H1 (cell line): ENCODE measurements at regions not wholly inside any gene's neighbourhood (a gene's known extent, or its start where the extent isn't known, plus 50 kb on each side); places are given as distances from the start of the nearest gene placed in this dataset.
A peak's percentile ranks its signal among the peaks of the same experiment; 100 is the strongest.

Source experiments
- CTCF ChIA-PET: fragments of 300-600 bp; sonication (Branson Sonifier 250); formaldehyde crosslinking; loops from one replicate; lab custom pipeline; 2021; ENCODE audit not compliant: partially characterized antibody; lab: Charles Lee
- POLR2A ChIA-PET: fragments of 300-600 bp; sonication (Branson Sonifier 250); formaldehyde crosslinking; loops from one replicate; lab custom pipeline; 2021; ENCODE audit warnings: inconsistent platforms; ENCODE audit not compliant: partially characterized antibody; lab: Charles Lee
- DNase-seq, 2 experiments: peaks; one replicate each; pipeline versions ENCODE4 v3.0.0 to v3.0.0-alpha.2; 2010 to 2022; ENCODE audit warnings: low spot score in 2 of 2, low read depth in 1 of 2, mixed read lengths in 1 of 2
- FAIRE-seq: peaks from 2 replicates; lab custom pipeline; 2011; peaks lifted over from hg19 to GRCh38; lab: Jason Lieb, UNC
- H2AFZ ChIP-seq: 2 replicates; pipeline ENCODE4 v1.8.1; 2012; ENCODE audit warnings: low read length, inconsistent platforms
- H2AK5ac ChIP-seq: 2 replicates; pipeline ENCODE4 v1.6.1; 2013; ENCODE audit warnings: low read depth, low read length
- H2BK120ac ChIP-seq: replicated peaks from 2 replicates; pipeline ENCODE3; 2013; ENCODE audit warnings: low read depth, low read length, inconsistent platforms
- H2BK12ac ChIP-seq: 2 replicates; pipeline ENCODE4 v1.6.1; 2013; ENCODE audit warnings: low read depth, low read length
- H2BK15ac ChIP-seq: 2 replicates; pipeline ENCODE4 v1.6.1; 2013; ENCODE audit warnings: low read length
- H2BK20ac ChIP-seq: 2 replicates; pipeline ENCODE4 v1.6.1; 2013; ENCODE audit warnings: low read length
- H2BK5ac ChIP-seq: 2 replicates; pipeline ENCODE4 v1.6.1; 2013; ENCODE audit warnings: low read depth, low read length
- H3K14ac ChIP-seq: 2 replicates; pipeline ENCODE4 v1.6.1; 2013; ENCODE audit warnings: inconsistent platforms; ENCODE audit not compliant: insufficient read length
- H3K18ac ChIP-seq: 2 replicates; pipeline ENCODE4 v1.6.1; 2013; ENCODE audit warnings: low read length; ENCODE audit errors: extremely low read depth
- H3K23ac ChIP-seq: 2 replicates; pipeline ENCODE4 v1.6.1; 2013; ENCODE audit warnings: inconsistent platforms; ENCODE audit not compliant: insufficient read length
- H3K23me2 ChIP-seq: 2 replicates; pipeline ENCODE4 v1.6.1; 2013; ENCODE audit warnings: low read depth, low read length
- H3K27ac ChIP-seq: 2 replicates; pipeline ENCODE4 v1.6.1; 2011; ENCODE audit warnings: low read depth, low read length, inconsistent platforms
- H3K27me3 ChIP-seq, 4 experiments: replicated peaks in 1 of 4; 1 replicate in 1 of 4; 2 replicates in 3 of 4; pipeline versions ENCODE4 v1.6.1 to v1.8.1; 2011 to 2013; ENCODE audit warnings: low read length in 3 of 4, mild to moderate bottlenecking in 3 of 4, inconsistent platforms in 2 of 4, mixed read lengths in 2 of 4, moderate library complexity in 1 of 4; ENCODE audit not compliant: control insufficient read depth in 3 of 4, insufficient read depth in 3 of 4; ENCODE audit errors: extremely low read depth in 1 of 4
- H3K36me3 ChIP-seq, 4 experiments: 2 replicates each; pipeline versions ENCODE4 v1.6.1 to v1.8.1; 2011 to 2013; ENCODE audit warnings: mild to moderate bottlenecking in 4 of 4, low read length in 3 of 4, moderate library complexity in 2 of 4, control low read depth in 1 of 4, inconsistent platforms in 1 of 4; ENCODE audit not compliant: insufficient read depth in 4 of 4, control insufficient read depth in 2 of 4
- H3K4ac ChIP-seq: replicated peaks from 2 replicates; pipeline ENCODE3; 2013; ENCODE audit warnings: low read length, low read depth, mixed read lengths, inconsistent platforms; ENCODE audit not compliant: insufficient read length
- H3K4me1 ChIP-seq, 4 experiments: replicated peaks in 1 of 4; 1 replicate in 1 of 4; 2 replicates in 3 of 4; pipeline versions ENCODE4 v1.6.1 to v1.8.1; 2011 to 2013; ENCODE audit warnings: low read length in 3 of 4, inconsistent platforms in 2 of 4, mixed read lengths in 1 of 4; ENCODE audit not compliant: insufficient read depth in 4 of 4, control insufficient read depth in 3 of 4
- H3K4me2 ChIP-seq, 2 experiments: 2 replicates each; pipeline versions ENCODE4 v1.6.1 to v1.8.1; 2011 to 2013; ENCODE audit warnings: low read depth in 2 of 2, low read length in 2 of 2, control low read depth in 1 of 2, inconsistent platforms in 1 of 2, mild to moderate bottlenecking in 1 of 2; ENCODE audit not compliant: insufficient read depth in 1 of 2
- H3K4me3 ChIP-seq, 4 experiments: fragments of 200-600, 300-600 bp in 1 of 4; sonication (generic), shearing (Covaris generic), sonication (Bioruptor Twin) in 1 of 4; 2 replicates each; pipeline versions ENCODE4 v1.5.1 to v1.8.1; 2011 to 2016; ENCODE audit warnings: low read length in 4 of 4, low read depth in 3 of 4, control low read depth in 2 of 4, inconsistent platforms in 2 of 4, mild to moderate bottlenecking in 2 of 4, mixed read lengths in 1 of 4, moderate library complexity in 1 of 4; ENCODE audit not compliant: insufficient read depth in 2 of 4; ENCODE audit errors: extremely low read depth in 1 of 4
- H3K56ac ChIP-seq: replicated peaks from 2 replicates; pipeline ENCODE3; 2013; ENCODE audit warnings: low read depth, mild to moderate bottlenecking, mixed read lengths, low read length, inconsistent platforms; ENCODE audit not compliant: insufficient read length
- H3K79me1 ChIP-seq: 2 replicates; pipeline ENCODE4 v1.6.1; 2013; ENCODE audit warnings: low read depth, low read length, control low read depth
- H3K79me2 ChIP-seq, 2 experiments: 2 replicates each; pipeline versions ENCODE4 v1.6.1 to v1.8.1; 2012 to 2013; ENCODE audit warnings: low read length in 2 of 2, mild to moderate bottlenecking in 2 of 2, inconsistent platforms in 1 of 2; ENCODE audit not compliant: insufficient read depth in 2 of 2, control insufficient read depth in 1 of 2
- H3K9ac ChIP-seq, 4 experiments: replicated peaks in 1 of 4; 1 replicate in 1 of 4; 2 replicates in 3 of 4; pipeline versions ENCODE4 v1.6.1 to v1.8.1; 2011 to 2013; ENCODE audit warnings: low read depth in 3 of 4, low read length in 3 of 4, control low read depth in 2 of 4, mild to moderate bottlenecking in 2 of 4, moderate library complexity in 2 of 4, inconsistent platforms in 1 of 4; ENCODE audit errors: extremely low read depth in 1 of 4
- H3K9me3 ChIP-seq, 2 experiments: 2 replicates each; pipeline versions ENCODE4 v1.6.1 to v1.8.1; 2012 to 2013; ENCODE audit warnings: mild to moderate bottlenecking in 2 of 2, moderate library complexity in 2 of 2, control low read depth in 1 of 2, inconsistent platforms in 1 of 2, low read depth in 1 of 2, low read length in 1 of 2, mixed read lengths in 1 of 2; ENCODE audit not compliant: insufficient read depth in 2 of 2
- H4K20me1 ChIP-seq, 2 experiments: replicated peaks in 1 of 2; 2 replicates each; pipeline versions ENCODE3 to v1.8.1; 2011 to 2013; ENCODE audit warnings: inconsistent platforms in 2 of 2, low read length in 2 of 2, mild to moderate bottlenecking in 1 of 2; ENCODE audit not compliant: insufficient read depth in 2 of 2, control insufficient read depth in 1 of 2
- H4K5ac ChIP-seq: 2 replicates; pipeline ENCODE4 v1.6.1; 2013; ENCODE audit warnings: low read length, low read depth, mixed read lengths, inconsistent platforms; ENCODE audit not compliant: insufficient read length
- H4K8ac ChIP-seq: 2 replicates; pipeline ENCODE4 v1.8.0; 2013; ENCODE audit warnings: mild to moderate bottlenecking, moderate library complexity, low read length, inconsistent platforms; ENCODE audit not compliant: insufficient read depth; ENCODE audit errors: extremely low read depth
- H4K91ac ChIP-seq: replicated peaks from 2 replicates; pipeline ENCODE3; 2013; ENCODE audit warnings: low read length, mixed read lengths, inconsistent platforms; ENCODE audit not compliant: insufficient read length
- POU5F1 ChIP-seq: IDR thresholded peaks from 2 replicates; pipeline ENCODE4 v1.6.1; 2011; ENCODE audit warnings: low read depth, mild to moderate bottlenecking, low read length, moderate library complexity
- RAD21 ChIP-seq, 2 experiments: IDR thresholded peaks in 1 of 2; conservative IDR thresholded peaks in 1 of 2; 2 replicates each; pipeline ENCODE4 v1.6.1; 2011; ENCODE audit warnings: low read depth in 2 of 2, low read length in 2 of 2, improper control_type of control experiment in 1 of 2, inconsistent platforms in 1 of 2, mild to moderate bottlenecking in 1 of 2, moderate library complexity in 1 of 2
- SP2 ChIP-seq: IDR thresholded peaks from 2 replicates; pipeline ENCODE4 v1.6.1; 2012; ENCODE audit warnings: mild to moderate bottlenecking, low read length, inconsistent platforms
- WGBS, 2 experiments: shearing (Covaris generic) in 1 of 2; methylation state at CpG; one replicate each; pipeline versions ENCODE4 v1.1.6 to v1.1.7; 2013 to 2015; ENCODE audit warnings: low lambda C conversion rate in 2 of 2, mixed read lengths in 2 of 2, inconsistent platforms in 1 of 2, low coverage in 1 of 2, missing lambda C conversion rate in 1 of 2; ENCODE audit not compliant: insufficient replicate concordance in 2 of 2, insufficient coverage in 1 of 2, insufficient read length in 1 of 2; ENCODE audit errors: extremely low coverage in 1 of 2, missing lambda C conversion rate in 1 of 2; 5-methylcytosine and 5-hydroxymethylcytosine counted together
- TF ChIP-seq, protein P1 (sequence below), 3 experiments: IDR thresholded peaks; 1 replicate in 2 of 3; 2 replicates in 1 of 3; pipeline versions ENCODE4 v1.5.1 to v1.6.1; 2011; ENCODE audit warnings: low read length in 3 of 3, mild to moderate bottlenecking in 3 of 3, inconsistent platforms in 2 of 3, low read depth in 1 of 3, moderate library complexity in 1 of 3; ENCODE audit not compliant: insufficient read depth in 1 of 3; ENCODE audit errors: control extremely low read depth in 1 of 3

DNA sequence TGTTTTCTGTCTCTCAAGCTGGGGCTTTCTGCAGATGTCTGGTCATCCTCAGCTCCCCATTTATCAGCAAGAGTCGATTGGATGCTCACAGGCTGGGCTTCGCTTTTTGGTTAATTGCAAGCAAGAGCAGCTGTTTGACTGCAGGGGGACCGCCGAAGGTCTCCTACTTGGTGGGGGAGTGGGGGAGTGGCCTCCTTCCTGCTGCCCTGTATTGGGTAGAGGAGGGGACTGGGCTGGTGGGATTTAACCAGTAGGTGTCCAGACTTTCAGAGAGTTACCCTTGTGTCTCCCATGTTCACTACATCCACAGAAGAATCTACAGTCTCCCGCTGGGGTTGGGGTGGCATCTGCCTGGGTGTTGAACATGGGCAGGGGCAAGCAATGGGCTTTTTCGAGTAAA, 78.7 kb downstream of the PLXNA1 start:
- Histone ChIP-seq H2BK12ac (no peak overlapping the region), H3K27me3 (no peaks in the 10 kb centered on the region), H3K36me3 (no peaks in the 10 kb centered on the region), H3K4me3 (no peak overlapping the region), H2BK120ac (no peak overlapping the region), H3K14ac (no peak overlapping the region), H2BK5ac (no peak overlapping the region), H3K4me2 (no peak overlapping the region), H3K27ac (no peak overlapping the region), H3K4ac (no peak overlapping the region), H2BK15ac (no peak overlapping the region), H2BK20ac (no peak overlapping the region), H2AK5ac (no peak overlapping the region), H3K79me2 (no peaks in the 10 kb centered on the region), H3K18ac (no peak overlapping the region), H3K23me2 (no peaks in the 10 kb centered on the region), H3K56ac (no peak overlapping the region), H4K20me1 (no peaks in the 10 kb centered on the region), H2AFZ (no peak overlapping the region), H3K4me1 (peaks cover 0 to 3% (median under 1%) of the 10 kb centered on the region in 4 experiments; a peak in 1 of 7 replicates), H4K91ac (no peak overlapping the region), H3K9me3 (peaks cover 2 to 4% of the 10 kb centered on the region in 2 experiments; a peak in 1 of 4 replicates), H3K79me1 (no peaks in the 10 kb centered on the region), H4K8ac (no peak overlapping the region), H4K5ac (no peak overlapping the region), H3K23ac (no peak overlapping the region), H3K9ac (no peak overlapping the region)
- ChIA-PET POLR2A (no interaction called here), CTCF (interaction anchor here (0.6 to 1.5 kb wide), 7 partner anchors 9 to 316 kb away, joined by 3 to 6 read pairs (median 3); no protein-coding TSS in a partner anchor)
- DNase-seq, result no peak
- no peak for FAIRE-seq
- TF ChIP-seq SP2 (no peak), POU5F1 (no peak), RAD21 (IDR thresholded peaks at IDR 0.05 in 1 of 2, conservative IDR thresholded peaks at IDR 0.05 in 1 of 2; ENCODE audit: low read depth in 2 of 2, low read length in 2 of 2) (peak in 1 of 2 experiments; percentile 29; a peak in 1 of 4 replicates)
- TF ChIP-seq, protein P1, sequence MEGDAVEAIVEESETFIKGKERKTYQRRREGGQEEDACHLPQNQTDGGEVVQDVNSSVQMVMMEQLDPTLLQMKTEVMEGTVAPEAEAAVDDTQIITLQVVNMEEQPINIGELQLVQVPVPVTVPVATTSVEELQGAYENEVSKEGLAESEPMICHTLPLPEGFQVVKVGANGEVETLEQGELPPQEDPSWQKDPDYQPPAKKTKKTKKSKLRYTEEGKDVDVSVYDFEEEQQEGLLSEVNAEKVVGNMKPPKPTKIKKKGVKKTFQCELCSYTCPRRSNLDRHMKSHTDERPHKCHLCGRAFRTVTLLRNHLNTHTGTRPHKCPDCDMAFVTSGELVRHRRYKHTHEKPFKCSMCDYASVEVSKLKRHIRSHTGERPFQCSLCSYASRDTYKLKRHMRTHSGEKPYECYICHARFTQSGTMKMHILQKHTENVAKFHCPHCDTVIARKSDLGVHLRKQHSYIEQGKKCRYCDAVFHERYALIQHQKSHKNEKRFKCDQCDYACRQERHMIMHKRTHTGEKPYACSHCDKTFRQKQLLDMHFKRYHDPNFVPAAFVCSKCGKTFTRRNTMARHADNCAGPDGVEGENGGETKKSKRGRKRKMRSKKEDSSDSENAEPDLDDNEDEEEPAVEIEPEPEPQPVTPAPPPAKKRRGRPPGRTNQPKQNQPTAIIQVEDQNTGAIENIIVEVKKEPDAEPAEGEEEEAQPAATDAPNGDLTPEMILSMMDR (IDR thresholded peaks at IDR 0.05; ENCODE audit: control extremely low read depth in 1 of 3, insufficient read depth in 1 of 3, low read depth in 1 of 3, low read length in 3 of 3), result peak in 2 of 3 experiments; percentile 0 to 8; a peak in 1 of 4 replicates
- 65% methylated on average over 6 of the region's 6 CpGs; no CpG with 5 or more reads in 1 of the 2 experiments for WGBS, 2 experiments
